ENCODE measurements at regions not wholly inside any gene's neighbourhood (a gene's known extent, or its start where the extent isn't known, plus 50 kb on each side); places are given as distances from the start of the nearest gene placed in this dataset.
"Not testable (repeated sequence)": the region's sequence is repeated elsewhere in the genome, so short reads cannot be mapped to it uniquely, and the experiment has no call there.

DNA sequence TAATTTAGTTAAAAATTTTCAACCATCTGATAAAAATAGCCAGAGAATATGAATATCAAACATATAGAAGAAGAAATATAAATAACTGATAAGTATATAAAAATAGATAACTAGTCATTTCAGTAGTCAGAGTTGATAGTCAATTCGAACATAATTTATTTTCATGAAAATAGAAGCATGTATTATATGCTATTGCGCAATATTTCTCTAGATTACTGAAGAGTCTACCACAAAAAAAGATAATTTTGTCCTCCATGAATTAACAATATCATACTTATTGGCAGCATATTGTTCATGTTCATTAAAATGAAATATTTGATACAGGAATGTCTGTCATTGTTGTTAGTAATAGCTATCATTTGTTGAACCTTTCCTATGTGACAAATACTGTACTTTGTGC lies 376.2 kb upstream of the TOM1L1 start:
- no peak for DNase-seq

DNA sequence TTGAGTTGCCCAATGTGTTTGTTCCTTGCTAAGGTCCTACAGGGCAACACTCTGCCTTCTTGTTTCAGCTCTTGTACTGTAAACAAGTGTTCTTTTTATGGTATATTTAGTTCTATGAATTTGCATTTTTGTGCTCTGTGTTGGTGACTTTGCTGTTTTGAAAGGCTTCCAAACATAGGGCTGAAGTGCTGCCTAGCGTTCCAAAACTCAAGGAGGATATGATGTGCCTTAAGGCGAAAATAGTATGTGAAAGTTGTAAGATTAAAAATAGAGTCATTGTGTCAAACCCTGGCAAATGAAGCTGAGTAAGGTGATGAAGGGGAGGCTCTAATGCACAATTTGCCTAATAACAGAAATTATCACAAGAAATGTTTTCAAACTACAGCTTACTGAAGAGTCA lies 372.7 kb upstream of the TOM1L1 start:
- no peak for DNase-seq

DNA sequence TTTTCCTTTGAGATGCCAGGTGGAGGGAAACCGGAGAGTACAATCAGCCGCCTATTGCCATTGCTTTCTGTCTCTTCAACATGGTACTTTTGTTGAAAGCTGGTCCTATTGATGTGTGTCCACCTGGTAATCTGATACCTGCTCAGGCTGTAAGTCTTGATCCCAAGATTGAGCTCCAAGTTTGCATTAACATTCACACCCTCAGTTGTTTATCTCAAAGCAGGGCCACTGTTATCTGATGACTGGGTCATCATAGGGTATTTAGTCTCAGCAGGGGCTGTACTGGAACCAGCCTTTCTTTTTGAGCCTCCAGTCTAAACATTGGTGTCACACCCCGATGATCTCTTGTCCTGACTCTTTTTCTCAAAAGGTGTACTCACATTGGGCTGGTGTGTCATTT lies 370.3 kb upstream of the TOM1L1 start:
- DNase-seq, result no peak

DNA sequence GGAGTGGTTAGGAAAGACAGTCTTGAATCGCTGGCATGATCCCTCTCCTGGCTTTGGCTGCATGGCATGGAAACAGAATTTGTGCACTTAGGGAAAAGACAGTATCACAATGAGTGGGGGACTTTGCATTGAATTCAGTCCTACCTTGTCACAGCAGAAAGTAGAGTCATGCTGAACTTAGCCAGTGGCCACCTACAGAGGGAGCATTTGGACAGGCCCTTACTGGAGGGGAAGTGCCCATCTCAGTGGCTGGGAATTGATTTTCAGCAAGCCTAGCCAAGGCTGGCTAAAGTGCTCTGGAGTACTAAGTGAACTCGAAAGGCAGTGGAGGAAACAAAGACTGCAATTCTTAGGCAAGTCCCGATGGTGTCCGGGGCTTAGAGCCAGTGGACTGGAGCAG lies 364.3 kb upstream of the TOM1L1 start:
- no peak for DNase-seq

DNA sequence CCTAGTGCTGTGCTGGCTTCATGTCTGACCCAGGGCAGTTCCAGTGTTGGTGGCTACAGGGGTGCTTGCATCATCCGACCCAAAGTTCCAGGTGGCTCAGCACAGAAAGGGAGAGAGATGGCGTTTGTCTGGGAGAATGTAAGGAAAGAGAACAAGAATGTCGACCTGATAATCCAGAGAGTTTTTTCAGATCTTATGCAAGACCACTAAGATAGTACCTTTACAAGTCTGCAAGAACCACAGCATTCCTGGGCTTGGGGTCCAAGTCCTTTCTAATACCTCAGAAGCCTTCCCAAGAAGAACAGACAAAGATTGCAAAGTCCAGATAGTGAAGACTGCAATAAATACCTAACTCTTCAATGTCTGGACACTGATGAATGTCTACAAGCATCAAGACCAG lies 363.0 kb upstream of the TOM1L1 start:
- DNase-seq, result no peak

DNA sequence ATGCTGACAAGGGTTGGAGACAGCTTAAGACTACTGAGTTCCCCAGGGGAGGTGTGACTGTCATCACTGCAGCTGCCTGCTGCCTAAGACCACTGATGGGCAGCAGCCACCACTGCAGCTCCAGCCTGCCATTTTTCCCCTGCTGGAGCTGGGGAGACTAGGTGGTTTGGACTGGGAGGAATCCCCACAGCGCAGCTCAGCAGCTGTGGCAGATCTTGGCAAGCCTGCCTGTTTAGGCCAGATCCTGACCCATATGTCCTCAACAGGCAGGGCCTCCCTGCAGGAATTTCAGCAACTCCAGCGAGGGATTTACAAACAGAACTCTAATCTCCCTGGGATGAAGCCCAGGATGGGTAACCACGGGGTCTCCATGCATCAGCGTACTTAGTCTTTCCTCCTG lies 356.4 kb upstream of the TOM1L1 start:
- no peak for DNase-seq

DNA sequence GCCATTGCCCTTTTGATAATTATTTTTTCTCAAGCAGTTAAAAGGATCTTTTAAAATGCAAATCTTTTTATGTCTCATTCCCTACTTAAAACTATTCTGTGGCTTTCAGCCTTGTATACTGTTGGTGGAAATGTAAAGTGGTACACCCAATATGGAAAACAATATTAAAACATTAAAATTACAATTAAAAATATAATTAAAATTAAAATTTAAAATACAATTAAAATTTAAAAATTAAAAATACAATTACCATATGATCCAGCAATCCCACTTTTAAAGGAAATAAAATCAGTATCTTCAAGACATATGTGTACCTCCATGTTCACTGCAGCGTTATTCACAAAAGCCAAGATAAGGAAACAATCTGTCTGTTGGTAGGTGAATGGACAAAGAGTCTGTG lies 340.8 kb upstream of the TOM1L1 start:
- DNase-seq, result no peak

DNA sequence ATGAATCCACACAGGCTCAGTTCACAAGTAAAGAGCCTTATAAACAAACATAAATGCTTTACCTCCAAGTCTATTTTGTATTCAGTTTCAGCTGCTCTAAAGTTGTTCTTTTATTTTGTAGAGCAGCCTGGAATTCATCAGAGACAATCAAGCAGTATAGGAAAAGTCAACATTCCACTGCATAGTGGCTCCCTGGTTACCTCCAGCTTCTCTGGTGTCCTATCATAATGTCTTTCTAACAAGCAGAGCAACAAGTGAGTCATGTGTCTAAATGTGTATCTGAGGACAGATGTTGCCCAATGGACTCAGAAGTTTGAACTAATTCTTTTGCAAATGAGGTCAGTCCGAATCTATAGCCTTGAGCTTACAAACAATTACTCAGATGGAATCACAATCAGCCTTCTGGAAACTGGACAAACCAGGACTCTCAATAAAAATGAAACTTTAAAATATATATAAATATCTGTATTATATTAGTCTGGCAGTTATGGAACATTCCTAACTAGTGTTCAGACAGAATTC lies 292.0 kb upstream of the TOM1L1 start:
- DNase-seq, result no peak

DNA sequence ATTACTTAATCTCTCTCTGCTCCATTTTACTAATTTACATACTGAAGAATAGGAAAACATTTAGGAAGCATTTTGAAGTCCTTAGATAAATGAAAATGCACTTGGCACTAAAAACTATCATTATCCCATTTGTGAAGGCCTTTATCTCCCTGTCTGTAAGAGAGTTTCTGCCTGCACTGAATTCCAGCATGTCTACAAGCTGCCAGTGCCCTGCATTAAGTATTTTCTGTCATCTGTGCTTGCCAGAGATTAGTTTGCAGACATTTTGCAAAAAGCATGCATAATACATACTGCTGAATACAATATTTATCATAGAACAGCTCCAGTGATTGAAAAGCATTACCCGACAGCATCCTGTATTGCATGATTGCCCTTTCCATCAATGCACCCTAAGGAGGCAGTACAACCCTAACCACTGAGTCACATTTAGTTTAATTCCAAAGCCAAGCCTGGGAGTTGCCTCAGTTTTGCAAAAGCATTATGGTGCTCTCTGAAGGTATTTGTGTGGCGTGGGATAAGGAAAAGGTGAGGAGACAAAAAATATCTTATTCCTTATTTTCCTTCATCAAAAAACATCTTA lies 280.2 kb upstream of the TOM1L1 start:
- DNase-seq, result no peak

DNA sequence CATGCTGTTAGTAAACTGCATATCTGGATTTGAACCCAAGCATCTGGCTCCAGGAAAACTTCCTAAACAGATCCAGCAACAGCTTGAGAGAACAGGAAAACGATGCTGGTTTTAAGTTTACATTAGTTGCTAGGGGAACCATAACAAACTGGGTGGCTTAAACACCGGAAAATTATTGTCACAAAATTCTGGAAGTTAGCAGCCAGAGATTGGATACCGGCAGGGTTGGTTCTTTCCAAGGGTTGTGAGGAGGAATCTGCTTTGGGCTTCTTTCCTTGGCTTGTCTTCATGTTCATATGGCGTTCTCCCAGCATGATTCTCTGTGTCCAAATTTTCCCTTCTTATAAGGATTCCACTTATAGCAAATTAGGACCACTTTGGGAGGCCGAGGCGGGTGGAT lies 276.9 kb upstream of the TOM1L1 start:
- DNase-seq, result no peak

DNA sequence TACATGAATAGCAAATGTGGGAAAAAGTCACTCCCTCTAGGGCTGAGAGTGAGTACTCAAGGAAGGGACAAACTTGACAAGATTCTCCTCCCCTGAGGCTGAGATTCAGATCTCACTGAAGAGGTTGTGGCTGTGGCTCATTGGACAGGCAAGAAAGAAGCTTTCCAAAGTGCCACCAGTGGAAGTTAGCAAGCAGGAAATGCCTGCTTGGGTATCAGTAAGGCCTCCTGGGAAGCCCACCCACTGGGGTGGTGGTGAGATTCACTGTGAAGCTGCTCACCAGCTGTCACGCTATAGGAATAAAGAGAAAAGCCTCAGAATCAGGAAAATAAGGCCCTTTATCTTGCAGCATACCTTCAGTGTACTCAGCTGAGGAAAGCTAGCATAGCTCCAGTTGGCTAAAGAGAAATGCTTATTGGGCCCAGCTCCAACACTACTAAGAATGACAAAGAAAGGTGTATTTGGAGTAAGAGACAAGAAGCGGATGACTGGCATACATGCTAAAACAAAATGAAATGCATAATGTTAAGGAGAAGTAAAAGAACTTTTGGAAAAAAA lies 274.4 kb upstream of the TOM1L1 start:
- DNase-seq, result no peak

DNA sequence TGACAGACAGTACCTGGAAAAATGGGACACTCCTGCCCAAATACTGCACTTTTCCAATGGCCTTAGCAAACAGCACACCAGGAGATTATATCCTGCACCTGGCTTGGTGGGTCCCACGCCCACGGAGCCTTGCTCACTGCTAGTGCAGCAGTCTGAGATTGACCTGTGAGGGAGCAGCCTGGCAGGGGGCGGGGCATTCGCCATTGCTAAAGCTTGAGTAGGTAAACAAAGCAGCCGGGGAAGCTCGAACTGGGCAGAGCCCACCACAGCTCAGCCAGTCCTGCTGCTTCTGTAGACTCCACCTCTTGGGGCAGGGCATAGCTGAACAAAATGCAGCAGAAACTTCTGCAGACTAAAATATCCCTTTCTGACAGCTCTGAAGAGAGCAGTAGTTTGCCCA lies 261.2 kb upstream of the TOM1L1 start:
- not testable (repeated sequence) for DNase-seq

DNA sequence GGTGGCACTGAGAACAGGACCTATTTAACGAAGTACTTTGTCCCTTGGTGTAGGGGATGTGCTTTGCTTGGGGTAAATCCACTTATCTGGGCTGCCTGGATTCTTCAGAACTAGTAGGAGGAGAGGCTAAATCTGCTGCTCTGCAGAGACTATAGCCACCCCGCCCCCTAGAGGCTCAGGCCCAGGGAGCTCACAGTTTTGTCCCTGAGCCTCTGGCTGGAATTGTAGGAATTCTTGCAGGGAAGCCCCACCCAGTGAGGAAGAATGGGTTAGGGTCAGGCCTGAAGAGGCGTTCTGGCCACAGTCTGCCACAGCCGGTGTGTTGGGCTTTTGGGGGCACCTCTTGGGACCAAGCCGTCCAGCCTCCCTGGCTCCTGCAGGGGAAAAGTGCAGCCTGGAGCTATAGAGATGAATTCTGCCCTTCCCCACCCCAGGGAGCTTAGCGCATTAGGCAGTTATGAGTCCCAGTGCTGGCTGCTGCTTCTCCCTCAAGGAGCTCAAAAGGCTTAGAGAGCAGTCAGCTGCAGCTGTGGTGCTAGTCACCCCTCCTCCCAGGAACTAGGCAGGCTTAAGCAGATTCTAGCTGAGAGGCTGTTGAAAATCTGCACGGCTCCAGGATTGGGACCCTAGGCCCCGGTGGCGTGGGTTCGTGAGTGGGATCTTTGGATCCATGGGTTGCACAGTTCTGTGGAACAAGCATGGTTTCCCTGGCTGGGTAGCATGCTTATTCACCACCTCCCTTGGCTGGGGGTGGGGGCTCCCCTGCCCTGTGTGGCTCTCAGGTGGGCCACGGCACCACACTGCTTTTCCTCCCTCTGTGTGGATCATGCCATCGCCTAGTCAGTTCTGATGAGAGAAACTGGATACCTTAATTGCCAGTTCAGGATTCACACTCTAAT lies 237.4 kb upstream of the TOM1L1 start:
- no peak for DNase-seq

DNA sequence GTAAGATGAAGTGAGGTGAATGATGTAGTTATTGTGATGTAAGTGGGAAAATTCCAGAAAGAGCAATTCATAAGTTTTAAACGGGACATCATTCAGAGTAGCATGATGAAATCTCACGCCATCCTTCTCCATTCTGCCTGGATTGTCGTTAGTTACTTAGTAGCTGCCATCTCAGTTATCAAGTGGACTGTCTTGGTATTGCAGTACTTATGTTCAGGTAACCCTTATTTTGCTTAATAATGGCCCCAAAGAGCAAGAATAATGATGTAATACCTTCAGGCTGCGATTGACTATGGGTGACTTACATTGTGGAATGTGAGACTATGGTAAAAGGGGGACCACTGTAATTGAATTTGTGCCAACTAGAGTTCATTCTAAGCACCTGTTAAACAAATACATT lies 234.1 kb upstream of the TOM1L1 start:
- no peak for DNase-seq

DNA sequence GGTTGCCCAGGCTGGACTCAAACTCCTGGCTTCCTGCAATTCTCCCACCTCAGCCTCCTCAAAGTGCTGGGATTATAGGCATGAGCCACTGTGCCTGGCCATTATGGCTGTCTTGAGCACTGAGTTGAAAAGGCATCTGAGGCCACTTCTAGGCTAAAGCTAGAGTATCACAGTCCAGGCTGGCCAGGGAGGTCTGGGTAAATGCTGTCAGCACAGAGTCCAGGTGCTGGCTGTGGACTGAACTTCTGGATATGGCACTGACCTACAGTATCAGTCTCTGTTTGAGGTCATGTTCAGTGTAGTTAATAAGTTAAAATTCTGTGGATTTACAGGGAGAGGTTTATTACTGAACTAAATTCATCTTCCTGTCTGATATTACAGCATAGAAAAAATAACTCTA lies 222.5 kb upstream of the TOM1L1 start:
- no peak for DNase-seq

DNA sequence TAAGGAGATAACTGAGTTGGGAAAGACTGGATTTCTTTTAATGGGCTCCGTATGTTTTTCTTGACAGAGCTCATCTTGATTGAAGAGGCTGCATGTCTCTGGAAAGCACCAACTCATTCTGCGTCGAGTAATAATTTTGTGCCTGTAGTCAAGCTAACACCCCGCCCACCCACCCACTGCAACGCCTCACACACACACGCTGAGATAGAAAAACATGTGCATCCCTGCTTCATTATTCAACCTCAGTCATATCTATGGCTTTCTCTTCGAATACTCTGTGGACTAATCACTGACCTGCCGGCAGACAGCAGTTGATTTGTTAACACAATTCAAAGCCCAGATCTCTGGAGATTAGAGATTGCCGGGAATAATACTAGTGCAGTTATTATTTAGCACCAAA lies 220.2 kb upstream of the TOM1L1 start:
- DNase-seq, result no peak

DNA sequence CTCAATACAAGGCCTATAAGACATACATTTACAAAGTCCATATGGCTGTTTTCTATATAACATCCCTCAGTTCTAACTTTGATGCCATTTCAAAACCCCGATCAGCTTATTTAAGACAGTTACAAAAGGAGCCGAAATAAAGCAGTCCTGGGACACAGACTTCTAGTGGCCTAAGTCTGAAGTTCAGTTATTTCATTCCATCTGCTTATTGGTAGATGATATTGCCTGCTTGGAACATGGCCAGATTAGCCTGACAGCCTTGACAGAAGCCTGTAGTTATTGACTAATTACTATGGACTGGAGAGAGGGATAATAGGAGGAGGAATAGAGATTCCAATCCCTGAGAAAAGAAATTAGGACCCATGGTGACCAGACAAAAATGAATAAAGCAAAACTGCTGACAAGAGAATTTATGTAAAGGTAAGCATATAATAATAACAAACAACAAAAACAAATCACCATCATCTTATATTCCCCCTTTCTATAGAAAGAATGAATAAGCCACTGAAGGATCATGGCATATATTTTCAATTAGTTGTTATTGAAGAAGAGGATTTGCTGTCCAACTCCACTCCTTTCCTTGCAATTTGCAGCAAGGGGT lies 206.3 kb upstream of the TOM1L1 start:
- DNase-seq, result no peak

DNA sequence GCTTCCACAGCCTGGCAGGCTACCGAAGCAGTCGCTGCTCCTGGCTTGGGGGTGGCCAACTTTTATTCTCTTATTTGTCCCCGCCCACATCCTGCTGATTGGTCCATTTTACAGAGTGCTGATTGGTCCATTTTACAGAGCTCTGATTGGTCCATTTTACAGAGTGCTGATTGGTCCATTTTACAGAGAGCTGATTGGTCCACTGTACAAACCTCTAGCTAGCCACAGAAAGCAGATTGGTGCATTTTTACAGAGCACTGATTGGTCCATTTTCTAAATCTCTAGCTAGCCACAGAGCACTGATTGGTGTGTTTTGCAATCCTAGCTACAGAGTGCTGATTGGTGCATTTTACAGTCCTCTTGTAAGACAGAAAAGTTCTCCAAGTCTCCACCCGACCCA lies 187.9 kb upstream of the TOM1L1 start:
- DNase-seq, result not testable (repeated sequence)

DNA sequence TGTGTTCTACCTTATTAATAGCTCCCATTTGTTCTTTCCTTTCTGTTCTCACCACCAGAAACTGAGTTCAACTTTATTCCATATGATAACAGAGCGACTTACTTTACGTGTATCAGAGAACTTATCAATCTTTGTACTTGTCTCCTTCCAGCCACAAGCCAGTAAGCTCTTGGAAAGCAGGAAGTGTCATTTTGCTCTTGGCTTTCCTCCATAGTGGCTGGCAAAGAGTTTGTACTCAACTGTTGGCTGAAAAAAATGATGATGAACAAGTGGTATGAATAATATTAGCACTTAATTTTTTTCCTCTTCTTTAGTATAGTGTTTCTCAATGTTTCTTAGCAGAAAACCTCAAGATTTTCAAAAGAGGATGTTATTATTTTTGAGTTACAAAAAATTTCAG lies 182.4 kb upstream of the TOM1L1 start:
- DNase-seq, result no peak

DNA sequence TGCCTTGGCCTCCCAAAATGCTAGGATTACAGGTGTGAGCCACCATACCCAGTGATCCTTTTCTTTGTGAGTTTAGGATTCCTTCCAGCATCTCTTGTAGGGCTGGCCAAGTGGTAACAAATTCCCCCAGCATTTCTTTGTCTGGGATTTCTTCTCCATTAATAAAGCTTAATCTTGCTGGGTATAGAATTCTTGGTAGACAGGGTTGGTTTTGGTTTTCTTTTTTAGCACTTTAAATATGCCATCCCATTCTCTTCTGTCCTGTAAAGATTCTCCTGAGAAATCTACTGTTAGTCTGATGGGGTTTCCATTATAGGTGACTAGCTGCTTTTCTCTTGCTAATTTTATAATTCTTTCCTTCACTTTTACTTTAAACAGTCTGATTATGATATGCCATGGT lies 173.0 kb upstream of the TOM1L1 start:
- DNase-seq, result no peak

DNA sequence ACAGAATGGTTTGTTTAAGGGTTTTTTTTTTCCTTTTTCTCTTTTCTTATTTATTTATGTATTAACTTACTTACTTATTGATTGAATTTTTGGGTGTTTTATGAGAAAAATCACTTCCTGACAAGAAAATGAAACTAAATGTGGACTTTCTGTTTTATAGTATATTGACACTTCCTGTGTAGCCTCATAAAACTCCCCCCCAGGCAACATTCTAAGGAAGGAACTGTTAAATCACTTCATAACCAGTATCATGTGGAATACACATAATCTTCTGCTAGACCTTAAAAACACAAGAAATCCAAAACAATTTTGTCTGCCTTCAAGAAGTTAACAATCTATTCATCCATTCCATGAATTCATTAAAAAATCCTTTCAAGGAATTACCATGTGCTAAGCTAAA lies 164.1 kb upstream of the TOM1L1 start:
- no peak for DNase-seq

DNA sequence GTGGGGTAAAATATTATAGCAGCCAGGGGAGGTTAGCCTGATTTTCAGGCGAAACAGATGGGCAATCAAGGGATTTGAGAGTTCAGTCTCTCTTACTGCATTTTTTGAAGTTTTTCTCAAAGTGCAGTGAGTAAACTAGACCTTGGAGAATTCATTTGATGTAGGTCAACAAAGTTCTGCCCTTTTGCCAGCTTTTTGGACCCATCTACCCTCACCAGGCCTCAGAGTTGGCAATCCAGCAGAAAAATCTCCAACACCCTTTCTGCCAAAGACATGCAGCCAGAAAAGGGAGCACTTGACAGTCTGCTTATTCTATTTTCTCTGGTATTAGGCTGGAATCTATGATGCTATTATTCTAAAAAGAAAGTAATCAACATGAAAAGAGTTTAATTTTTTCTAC lies 162.2 kb upstream of the TOM1L1 start:
- no peak for DNase-seq

DNA sequence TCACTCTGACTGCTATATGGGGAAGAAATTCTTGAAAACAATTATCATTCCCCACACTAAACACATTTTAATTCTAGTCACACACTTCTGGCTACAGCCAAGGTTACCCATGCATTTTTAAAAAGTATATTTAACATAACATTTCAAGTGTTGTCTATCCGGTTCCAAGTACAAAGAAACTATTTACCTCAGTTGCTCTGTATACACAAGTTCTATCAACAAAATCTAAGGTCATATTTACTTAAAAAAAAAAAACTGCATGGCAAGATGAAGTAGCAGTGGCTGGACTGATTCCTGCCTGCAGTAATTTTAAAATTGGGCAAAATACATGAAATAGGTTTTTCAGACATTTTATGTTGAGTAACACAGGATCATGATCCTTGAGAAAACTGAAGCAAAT lies 155.9 kb upstream of the TOM1L1 start:
- DNase-seq, result no peak

DNA sequence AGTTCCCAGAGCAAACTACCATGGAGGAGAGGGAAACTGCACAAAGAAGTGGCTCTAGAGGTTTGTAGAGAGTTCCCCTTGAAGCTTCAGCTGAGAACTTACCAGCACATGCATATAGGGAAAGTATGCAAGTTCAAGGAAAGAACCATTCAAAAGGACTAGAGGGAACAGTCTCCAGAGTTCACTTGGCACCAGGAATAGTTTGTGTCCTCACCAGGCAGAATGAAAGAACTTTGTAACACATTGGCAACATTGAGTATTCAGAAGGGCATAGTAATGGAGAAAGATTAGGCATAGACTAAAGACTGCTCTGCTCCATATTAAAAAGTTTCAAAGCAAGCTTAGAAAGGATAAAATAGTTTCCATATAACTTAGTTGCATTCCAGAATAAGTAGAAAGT lies 155.4 kb upstream of the TOM1L1 start:
- DNase-seq, result no peak

Data from activated CD4-positive, alpha-beta T cell treated with anti-CD3 and anti-CD28 coated beads for 48 hours (primary cell).